ENCODE measurements at regions not wholly inside any gene's neighbourhood (a gene's known extent, or its start where the extent isn't known, plus 50 kb on each side); places are given as distances from the start of the nearest gene placed in this dataset.
"Not testable (repeated sequence)": the region's sequence is repeated elsewhere in the genome, so short reads cannot be mapped to it uniquely, and the experiment has no call there.

DNA sequence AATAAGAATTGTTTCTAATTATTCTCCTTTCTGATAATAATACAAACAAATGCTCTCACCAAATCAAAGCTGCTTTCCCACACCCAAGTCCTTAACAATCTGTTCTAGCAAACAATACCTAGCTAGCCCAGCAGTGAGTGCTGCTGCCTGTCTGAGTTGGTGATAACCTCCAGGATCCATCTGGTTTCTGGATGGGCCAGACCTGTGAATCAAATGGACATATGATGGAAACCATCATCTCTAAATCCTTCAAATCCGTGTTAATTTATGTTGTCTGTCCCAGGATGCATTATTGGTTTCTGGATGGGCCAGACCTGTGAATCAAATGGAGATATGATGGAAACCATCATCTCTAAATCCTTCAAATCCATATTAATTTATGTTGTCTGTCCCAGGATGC is 1230.0 kb downstream of the AMY1C start:
- no peak for DNase-seq

DNA sequence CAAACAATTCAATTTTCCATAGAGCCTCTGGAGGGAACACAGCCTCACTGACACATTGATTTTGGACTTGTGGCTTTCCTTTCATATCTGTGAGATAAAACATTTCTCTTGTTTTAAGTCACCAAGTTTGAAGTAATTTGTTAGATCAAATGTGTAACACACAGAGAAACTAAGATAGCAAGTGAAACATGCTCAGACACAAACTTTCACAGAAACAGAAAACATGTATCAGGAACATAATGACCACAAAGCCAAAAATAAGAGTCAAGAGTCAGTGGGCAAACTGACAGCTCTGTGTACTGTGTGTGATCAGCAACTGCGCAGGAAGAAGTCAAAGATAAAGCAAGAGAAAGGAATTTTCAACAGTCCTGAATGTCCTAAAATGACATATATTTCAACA is 1237.5 kb downstream of the AMY1C start:
- DNase-seq: no peak

DNA sequence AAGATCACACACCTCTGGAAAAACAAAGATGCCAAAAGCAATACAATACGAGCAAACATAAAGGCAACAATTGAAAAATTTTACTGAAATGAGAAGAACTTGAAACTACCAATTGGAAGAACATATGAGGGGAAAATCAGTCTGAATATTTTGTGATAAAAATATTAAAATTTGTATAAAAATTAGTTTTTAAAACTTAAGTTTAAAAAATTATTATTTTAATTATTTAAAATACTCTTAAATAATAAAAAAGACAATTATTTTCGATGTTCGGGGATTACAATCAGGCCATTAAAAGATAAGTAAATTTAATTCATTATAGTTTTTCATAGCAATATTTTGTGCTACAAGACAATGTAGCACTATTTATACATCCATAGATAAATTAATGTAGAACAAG is 1239.3 kb downstream of the AMY1C start:
- DNase-seq: no peak

DNA sequence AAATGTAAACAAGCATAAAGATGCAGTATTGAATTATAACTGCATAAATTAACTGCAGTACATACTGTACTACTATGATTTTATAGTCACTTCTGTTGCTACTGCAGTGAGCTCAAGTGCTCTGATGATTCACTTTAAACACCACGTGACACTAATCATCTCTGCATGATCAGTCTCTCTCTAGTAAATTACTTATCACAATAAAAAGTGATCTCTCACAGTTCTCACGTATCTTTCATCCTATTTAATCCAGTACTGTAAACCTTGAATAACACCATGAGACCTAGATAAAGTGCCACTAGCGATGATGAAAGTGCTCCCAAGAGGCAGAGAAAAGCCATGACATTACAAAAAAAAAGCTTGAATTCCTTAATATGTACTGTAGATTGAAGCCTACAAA is 1242.0 kb downstream of the AMY1C start:
- no peak for DNase-seq

DNA sequence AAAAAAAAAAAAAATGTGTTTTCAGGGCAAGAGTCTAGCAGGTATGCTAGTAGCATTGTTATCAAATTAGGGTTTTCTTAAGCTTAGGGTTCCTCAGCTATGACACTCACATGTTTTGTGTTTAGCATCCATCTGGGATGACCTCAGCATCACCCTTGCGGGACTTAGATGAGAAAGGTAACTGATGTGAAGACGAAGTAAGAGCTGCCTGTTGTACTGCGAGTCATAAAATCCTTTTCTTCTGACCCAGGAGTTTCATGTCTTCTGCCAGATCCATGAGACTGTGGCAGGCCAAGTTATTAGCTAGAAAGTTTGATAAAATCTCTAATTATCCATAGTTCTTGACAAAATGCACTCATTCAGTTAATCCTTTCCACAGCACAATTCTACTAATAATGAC is 1251.1 kb downstream of the AMY1C start:
- no peak for DNase-seq

DNA sequence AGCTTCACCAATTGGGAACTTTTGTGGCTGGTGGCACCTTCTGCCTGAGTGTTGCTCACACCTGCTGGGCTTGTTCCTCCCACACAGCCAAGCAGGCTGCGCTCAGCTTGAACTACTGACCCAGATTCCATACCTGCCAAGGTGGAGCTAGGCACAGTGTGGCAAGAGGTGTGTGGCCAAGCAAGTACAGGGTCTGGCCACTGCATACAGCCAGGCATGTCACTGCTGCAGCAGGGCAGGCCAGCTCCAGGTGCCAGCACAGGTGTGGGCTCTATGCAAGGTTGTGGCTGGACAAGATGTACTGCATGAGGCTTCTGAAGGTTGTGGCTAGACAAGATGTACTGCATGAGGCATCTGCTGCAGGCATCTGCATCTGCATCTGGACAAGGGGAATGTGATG is 1254.8 kb downstream of the AMY1C start:
- no peak for DNase-seq

DNA sequence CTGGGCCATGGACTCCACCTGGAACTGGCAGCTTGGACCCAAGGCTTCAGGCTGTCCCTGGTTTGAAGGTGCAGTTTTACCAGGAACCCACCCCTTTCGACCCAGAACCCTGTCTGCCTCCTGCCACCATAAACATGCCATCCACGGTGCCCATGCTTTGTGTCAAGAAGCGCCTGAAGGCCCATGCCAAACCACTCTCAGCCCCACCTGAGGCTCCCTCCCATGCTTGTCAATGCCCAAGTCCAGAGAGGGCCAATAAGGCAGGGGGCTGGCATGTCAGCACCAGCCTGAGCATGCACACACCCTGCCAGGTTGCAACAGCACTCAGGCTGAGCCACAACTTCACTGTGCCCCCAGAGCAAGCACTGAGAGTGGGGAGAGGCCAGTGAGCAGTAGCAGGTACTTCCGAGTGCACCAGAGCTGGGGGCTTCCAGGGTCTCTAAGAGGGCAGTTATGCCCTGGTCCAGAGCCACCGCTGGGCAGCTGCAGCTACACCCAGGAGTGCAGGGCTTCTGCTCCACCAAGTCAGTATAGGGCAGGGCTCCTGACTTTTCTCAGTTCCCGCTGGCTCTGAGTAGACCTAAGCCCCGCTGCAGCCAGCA is 1256.0 kb downstream of the AMY1C start:
- no peak for DNase-seq

DNA sequence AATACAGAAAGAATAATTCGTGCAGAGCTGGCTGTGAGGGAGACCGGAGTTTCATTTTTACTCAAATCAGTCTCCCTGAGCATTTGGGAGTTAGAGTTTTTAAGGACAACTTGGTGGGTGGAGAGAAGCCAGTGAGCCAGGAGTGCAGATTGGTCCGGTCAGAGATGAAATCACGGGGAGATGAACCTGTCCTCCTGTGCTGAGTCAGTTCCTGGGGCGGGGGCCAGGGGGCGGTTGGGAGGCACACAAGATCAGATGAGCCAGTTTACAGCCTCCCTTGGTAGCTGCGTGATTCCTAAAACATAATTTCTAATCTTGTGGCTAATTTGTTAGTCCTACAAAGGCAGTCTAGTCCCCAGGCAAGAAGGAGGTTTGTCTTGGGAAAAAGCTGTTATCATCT is 1267.9 kb downstream of the AMY1C start:
- no peak for DNase-seq

DNA sequence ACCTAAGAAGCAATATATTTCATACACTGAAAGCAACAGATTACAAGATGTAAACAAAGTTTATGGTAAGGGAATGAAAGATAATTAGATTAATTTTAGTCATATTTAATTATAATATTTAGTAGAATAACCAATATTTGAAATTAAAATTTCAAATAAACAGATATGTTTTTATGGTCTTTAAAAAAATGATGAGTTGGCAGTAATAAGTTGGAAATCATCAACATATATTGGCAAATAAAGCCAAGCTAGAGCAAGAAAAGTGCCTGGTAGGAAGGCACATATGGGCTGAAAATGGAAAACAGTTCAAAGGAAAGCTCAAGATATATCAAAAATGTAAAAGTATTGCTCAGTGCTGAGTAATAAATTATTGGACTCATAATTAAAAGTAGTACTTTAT is 1274.0 kb downstream of the AMY1C start:
- DNase-seq: no peak

DNA sequence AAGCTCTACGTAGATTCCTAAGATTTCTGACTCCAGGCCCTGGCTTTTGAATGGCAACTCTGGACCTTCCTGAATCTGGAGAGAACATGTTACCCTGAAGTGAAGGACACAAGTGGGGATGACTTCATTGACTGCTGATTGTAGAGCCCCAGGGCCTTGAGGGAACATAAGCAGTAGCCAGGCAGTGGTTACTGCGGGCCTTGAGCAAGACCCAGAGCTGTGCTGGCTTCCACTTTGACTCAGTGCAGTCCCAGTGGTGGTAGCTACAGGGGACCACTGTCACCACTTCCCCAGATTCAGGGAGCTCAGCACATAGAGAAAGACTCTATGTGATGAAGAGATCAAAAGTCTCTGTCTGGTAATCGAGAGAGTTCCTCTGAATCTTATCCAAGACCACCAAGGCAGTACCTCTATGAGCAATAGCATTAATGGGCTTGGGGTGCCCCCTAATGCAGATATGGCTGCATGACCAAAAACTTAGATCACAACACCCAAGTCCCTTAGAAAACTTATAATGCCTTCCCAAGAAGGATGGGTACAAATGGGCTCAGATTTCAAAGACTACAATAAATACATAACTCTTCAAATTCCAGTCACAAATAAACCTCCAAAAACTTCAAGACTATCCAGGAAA is 1278.3 kb downstream of the AMY1C start:
- DNase-seq: no peak

DNA sequence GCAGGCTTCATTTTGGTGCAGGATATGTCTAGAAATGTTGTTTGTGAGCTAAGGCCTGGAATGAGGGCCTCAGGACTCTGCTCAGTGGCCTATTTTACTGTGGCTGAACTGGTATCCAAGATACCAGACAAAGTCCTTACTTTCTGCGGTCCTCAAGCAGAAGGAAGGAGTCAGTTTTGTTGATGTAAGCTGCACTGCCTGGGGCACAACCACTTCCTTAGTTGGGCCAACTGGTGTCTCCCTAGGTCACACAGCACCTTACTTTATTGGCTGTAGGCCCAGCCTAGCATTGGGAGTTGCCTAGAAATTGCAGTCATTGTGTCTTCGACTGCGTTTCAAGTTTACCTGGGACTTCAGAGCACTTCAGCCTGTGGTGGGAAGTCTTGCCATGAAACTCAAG is 1322.7 kb downstream of the AMY1C start:
- no peak for DNase-seq

DNA sequence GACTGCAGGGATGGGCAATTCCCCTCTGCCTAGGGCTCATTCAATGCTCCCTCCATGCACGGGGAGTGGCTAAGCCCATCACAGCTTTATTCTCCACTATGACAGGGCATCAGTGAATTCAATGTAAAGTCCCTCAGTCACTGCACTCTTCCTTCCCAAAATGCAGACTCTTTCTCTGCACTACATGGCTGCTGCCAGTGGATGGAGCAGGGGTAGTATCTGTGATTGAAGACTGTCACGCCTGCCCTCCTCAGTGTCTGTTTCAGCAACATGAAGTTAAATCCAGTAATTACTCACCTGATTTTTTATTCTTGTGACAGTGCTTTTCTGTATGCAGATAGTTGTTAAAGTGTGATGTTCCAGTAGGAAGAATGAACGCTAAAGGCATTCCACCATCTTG is 1323.2 kb downstream of the AMY1C start:
- DNase-seq: no peak

DNA sequence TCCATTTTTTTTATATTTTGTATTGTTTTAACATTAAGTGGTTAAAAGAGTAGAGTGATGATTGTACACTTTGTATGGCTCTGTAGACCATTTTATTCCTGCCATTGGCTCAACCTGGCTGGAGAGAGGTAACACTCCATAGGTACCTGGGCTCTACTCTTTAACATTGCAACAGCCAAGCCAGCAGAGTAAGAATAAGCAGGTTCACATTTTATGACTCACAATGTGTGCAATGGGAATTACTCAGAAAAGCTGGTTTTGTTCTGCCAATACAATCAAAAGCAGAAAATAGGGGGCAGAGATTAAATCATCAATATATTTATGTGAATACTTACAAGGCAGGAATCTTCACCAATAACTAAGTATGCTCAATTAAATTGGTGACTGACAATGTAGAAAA is 1324.0 kb downstream of the AMY1C start:
- DNase-seq: no peak

DNA sequence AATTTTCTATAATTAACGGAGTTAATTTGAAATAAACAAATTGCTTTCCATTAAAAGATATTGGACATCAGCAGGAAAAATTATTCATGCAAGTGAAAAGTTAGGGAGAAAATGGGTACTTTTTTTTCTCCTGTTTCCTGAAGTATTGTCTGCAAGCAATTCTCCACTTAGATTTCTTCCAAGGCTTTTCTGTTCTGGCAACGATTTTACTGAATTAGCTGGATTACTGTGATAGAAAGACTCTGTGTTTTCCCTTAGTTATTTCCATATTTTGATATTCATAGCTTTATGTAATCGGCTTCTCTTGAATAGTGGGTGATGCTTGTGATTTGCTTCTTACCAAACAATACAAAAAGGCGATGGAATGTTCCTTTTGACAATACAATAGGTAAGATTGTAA is 1333.9 kb downstream of the AMY1C start:
- DNase-seq: no peak

DNA sequence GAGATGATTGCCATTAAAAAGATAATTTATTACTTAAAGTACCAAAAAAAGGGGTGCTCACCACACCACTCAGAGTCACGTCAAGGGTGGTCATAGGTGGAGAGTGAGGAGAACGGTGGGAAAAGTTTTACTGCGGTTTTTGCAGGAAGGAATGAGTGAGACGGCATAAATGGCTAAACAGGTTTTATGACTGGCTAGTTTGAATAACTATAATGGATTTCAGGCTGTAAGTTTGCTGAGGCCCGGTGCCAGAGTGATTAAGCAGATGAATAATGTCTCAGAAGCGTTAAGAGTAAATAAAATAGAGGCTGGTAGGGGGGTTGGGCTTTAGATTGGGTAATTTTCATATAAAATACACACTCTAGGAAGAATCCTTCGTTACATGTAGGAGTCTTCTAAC is 1337.8 kb downstream of the AMY1C start:
- DNase-seq: no peak

DNA sequence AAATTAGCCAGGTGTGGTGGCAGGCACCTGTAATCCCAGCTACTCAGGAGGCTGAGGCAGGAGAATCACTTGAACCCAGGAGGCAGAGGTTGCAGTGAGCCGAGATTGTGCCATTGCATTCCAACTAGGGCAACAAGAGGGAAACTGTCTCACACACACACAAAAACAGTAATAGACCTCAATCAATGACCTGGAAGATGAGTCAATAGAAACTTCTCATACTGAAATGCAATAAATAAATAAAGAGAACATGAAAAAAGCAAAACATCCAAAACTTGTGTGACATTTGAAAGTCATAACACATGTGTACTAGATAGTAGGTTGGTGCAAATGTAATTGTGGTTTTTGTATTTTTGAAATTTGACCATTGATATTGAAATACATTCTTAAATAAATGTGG is 1338.5 kb downstream of the AMY1C start:
- DNase-seq: no peak

DNA sequence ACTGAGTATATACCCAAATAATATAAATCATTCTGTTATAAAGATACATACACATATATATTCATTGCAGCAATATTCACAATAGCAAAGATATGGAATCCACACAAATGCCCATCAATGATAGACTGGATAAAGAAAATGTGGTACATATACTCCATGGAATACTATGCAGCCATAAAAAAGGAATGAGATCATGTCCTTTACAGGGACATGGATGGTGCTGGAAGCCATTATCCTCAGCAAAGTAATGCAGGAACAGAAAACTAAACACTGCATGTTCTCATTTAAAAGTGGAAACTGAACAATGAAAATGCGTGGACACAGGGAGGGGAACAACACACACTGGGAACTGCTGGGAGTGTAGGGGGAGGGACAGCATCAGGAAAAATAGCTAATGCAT is 1344.2 kb downstream of the AMY1C start:
- DNase-seq: not testable (repeated sequence)

DNA sequence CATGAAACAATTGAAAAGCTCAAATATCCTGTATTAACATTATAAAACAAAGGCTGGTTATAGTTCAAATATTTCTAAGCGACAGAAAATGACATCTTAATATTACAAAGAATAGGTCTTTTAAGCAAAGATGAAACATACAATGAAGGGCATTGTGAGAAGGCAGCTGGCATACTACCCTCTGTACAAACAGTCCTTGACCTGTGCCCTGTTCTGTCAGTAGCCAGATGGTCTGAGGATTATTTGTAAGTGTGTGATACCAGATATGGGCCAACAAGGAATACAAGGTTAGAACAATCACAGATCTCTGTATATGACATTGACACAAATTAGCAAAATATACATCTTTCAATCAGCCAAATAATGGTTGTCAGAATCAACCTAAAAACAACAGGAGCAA is 1350.4 kb downstream of the AMY1C start:
- DNase-seq: no peak

DNA sequence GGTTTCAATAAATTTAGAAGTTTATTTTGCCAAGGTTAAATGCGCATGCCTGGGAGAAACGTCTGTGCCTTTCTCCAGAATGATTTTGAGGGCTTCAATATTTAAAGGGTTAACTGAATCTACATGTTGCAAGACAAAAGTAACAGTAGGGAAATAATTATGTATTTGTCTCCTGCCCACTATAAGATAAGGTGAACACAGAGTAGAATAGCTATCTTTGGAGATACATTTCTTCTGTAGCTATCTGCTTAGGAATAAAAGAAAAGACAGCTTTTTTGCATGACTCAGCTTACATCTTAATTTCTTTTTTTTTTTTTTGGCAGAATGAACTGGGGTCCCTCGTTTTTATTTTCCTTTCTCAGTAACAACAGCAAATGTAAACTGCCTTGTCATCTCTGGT is 1351.6 kb downstream of the AMY1C start:
- no peak for DNase-seq

DNA sequence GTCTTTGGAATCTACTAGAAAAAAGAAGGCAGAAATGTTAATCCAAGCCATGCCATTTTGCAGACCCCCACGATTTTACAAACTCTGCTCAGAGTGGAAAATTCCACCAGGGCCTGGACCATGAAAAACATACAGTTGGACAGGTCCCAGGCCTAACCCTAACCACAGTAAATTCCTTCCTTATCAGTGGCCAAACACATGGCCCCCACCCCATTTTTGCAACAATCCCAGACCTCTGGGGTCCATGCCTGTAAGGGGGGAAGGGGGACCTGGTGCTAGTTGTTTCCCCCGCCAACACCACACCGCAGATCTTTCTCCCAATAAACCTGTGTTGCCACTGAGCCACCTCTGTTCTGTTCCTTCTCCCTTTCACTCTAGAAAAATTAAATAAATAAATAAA is 1352.7 kb downstream of the AMY1C start:
- no peak for DNase-seq

DNA sequence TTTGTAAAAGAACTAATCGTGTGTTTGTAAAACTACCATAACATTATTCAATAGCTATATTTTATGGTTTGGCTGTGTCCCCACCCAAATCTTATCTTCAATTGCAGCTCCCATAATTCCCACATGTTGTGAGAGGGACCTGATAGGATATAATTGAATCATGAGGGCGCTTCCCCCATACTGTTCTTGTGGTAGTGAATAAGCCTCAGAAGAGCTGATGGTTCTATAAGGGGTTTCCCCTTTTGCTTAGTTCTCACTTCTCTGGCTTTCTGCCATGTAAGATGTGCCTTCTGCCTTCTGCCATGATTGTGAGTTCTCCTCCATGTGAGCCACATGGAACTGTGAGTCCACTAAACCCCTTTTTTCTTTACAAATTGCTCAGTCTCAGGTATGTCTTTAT is 1372.3 kb downstream of the AMY1C start:
- DNase-seq: no peak

DNA sequence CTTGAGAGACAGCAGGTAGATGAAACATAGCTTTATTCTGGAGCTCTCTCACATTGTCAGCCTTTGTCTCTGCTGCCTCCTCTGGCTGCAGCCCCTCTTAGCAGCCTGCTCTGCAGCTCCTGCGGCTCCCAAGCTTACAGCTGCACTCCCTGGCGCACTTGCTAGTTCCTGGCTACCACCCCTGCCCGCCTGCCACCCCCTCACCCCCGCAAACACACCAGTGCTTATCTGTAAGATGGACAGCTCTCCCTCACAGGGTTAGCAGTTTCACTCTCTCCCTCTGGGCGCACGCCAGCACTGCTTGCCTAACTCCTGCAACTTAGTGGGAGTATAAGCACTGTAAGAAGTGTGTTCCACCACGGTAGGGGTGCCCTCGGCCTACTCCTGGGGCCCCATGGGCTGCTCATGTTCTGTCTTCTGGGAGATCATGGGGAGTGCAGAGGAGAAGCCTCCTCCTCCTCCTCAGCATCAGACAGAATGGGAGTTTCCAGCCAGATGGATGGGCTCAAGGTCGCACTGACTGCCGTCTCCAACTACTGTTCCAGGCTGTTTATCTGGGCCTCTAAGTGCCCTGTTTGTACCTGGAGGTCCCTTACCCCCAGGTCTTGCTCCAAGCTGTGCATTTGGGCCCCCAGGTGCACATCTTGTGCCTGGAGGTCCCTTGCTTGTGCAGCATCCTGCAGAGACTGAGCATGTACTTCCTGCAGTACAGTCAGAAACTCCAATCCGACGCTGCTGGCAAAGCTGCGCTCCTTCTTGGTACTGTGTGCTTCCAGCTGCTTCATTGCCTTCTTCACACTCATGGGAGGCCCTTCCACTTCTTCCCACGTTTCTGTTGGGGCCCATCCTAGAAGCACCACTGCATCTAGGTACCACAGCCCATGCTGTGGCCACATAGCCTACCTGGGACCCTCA is 1388.1 kb downstream of the AMY1C start:
- no peak for DNase-seq

DNA sequence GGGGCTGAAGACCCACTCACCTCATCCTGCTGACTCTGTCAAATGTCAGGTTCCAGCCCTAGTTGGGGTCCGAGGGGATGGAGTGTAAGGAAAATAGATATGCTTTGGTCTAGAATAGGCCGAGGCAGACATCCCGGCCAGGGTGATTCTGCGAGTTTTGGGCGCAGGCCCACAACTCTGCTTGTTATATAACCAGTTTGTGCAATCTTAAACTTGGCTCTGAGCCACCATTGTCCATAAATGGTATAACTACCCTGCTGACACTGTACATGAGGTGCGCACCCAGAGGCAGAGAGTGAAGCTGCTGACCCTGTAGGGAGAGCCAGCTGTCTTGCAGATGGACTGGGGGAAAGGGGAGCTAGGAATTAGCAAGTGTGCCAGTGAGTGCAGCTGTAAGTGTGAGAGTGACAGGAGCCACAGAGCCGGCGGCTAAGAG is 1388.8 kb downstream of the AMY1C start:
- DNase-seq: no peak

DNA sequence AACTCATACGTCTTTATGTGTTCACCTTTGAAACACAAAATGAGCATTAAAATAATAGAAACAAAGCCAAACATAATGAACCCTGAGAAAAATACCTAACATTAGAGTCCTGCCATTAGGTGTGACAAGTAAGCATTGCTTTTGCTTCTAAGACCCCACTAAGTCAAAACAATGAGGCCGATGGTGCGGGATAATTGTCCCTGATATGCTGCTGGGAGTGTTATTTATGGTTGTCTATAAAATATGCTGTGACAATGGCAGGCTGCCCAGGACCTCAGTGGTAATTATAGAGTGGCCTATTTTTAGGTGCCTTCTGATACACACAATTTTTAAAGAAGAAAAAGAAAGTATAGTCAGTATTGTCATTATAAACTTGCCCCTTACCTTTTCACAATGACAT is 1423.1 kb downstream of the AMY1C start:
- DNase-seq: no peak
